ENCODE measurements at regions not wholly inside any gene's neighbourhood (a gene's known extent, or its start where the extent isn't known, plus 50 kb on each side); places are given as distances from the start of the nearest gene placed in this dataset.

- TF ChIP-seq CTCF (IDR thresholded peaks at IDR 0.05; ENCODE audit: borderline replicate concordance, extremely low read depth, low read length, poor library complexity, severe bottlenecking): no peak
- TF ChIP-seq EZH2 (IDR thresholded peaks at IDR 0.05; ENCODE audit: borderline replicate concordance, low read depth, low read length, severe bottlenecking): no peak
Observed at GRCh38 chr3:102233881-102234280, 200.9 kb upstream of the ZPLD1 start.

Data from DND-41 (cell line).